RCC 7860 (cell line): ENCODE measurements at regions not wholly inside any gene's neighbourhood (a gene's known extent, or its start where the extent isn't known, plus 50 kb on each side); places are given as distances from the start of the nearest gene placed in this dataset.
"Not testable (repeated sequence)": the region's sequence is repeated elsewhere in the genome, so short reads cannot be mapped to it uniquely, and the experiment has no call there.

Source experiments
- DNase-seq: peaks from one replicate; pipeline ENCODE4 v3.0.0-alpha.2; 2015; ENCODE audit warnings: low spot score
- FAIRE-seq: peaks from 2 replicates; lab custom pipeline; 2012; peaks lifted over from hg19 to GRCh38; lab: Jason Lieb, UNC

DNA sequence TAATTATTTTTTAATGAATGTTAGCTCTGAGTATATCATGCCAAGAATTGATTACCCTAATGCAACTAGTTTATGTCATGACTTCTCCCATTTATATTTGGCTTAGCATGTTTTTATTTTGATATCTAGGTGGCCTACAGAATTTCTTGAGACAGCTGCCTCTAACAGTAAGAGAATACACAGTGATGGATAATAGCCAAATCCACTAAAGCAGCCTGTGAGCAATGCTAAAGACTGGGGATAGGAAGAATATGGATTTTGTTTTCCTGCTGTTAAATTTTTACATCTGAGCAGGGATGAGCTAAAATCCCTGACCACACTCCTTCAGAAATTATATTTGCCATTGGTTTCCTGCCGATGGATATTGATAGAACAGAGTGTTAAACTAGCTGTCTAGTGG, 149.3 kb upstream of the TGFBR2 start:
- no peak for FAIRE-seq
- no peak for DNase-seq

DNA sequence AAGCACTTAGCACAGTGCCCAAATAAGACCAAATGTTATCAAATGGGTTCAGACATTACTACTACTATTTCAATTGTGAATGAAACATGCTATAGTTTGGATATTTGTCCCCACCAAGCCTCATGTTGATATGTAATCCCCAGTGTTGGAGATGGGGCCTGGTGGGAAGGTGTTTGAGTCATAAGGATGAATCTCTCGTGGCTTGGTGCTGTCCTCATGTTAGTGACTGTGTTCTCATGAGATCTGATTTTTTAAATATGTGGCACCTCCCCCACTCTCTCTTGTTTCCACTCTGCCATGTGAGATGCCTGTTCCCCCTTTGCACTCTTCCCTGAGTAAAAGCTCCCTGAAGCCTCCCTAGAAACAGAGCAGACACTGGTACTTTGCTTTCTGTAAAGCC, 148.7 kb upstream of the TGFBR2 start:
- FAIRE-seq (no peak), DNase-seq (no peak)

DNA sequence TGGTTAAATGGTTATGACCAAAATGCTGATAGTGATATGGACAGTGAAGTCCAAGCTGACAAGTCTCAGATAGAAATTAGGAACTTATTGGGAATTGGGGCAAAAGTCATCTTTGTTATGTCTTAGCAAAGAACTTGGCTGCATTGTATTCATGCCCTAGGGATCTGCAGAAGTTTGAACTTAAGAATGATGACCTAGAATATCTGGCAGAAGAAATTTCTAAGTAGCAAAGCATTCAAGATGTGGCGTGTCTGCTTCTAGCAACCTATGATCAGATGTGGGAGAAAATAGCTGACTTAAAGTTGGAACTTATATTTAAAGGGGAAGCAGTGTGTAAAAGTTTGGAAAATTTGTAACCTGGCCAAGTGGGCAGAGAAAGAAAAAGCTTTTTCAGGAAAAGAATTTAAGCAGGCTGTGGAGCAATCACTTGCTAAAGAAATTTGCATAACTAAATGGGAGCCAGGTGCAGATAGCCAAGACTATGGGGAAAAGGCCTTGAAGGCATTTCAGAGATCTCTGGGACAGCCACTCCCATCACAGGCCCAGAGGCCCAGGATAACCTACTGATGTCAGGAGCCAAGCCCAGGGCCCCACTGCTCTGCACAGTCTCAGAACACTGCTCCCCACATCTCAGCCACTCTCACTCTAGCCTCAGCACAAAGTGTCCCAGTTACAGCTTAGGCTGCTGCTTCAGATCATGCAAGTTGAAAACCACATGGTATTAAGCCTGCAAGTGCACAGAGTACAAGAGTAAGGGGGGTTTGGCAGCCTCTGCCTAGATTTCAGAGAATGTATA, 147.8 kb upstream of the TGFBR2 start:
- FAIRE-seq = no peak
- no peak for DNase-seq

- FAIRE-seq (no peak), DNase-seq (no peak)
These were observed 145.1 kb upstream of the TGFBR2 start for GRCh38 chr3:30461311-30461710.

DNA sequence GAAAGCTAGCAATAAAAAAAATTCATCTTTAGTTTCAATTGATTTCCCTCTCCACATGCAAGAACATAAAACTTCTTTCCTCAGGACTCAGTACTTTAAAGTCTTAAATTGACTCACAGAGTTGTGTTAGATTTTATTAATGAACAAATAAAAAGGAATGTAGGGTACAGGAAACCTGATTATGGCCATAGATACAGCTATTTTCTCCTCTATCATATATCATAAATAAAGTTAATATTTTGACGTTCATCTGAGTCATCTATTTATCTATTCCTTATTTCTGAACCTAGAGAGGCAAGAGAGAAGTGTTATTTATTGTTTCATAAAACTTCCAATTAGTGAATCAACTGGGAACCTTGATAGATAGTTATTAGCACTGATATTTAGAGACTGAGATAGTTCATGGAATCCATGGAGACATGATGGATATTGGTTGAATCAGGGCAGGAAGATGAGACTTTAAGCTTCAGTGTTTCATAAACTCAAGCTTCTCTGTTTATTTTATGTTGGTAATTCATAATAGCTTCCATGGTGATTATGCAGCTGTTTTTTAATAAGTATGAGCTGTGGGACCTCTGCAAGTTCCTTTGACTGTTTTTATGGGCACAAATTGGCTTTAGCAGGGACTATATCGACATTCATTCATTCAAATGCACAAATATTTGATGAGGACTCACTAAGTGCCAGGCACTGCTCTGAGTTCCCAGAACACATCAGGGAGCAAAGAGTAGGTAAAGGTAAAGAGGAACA, 143.5 kb upstream of the TGFBR2 start:
- no peak for FAIRE-seq
- no peak for DNase-seq

DNA sequence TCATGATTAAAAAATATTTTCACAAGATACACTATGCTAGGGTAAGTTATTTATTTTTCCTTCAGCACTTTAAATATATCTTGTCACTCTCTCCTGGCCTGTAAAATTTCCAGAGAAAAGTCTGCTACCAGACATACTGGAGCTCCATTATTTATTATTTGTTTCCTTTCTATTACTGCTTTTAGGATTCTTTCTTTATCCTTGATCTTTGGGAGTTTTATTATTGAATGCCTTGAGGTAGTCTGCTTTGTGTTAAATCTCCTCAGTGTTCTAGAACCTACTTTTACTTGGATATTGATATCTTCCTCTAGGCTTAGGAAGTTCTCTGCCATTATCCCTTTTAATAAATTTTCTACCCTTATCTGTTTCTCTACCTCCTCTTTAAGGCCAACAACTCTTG, 142.0 kb upstream of the TGFBR2 start:
- DNase-seq (no peak), FAIRE-seq (no peak)

DNA sequence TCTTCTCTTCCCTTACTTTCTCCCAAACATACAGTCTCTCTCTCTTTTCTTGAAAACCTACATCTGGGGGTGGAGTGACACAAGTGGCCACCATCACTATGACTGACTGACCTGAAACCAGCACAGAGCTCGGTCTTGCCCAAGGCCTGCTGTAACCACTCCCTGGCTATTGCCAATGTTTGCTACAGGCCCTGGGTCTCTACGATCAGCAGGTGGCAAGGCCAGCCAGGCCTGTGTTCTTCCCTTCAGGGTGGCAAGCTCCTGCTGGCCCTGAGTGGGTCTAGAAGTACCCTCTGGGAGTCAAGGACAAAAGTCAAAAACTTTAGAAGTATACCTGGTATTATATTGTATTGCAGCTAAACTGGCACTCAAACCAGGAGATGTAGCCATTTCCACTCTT, 140.9 kb upstream of the TGFBR2 start:
- FAIRE-seq = no peak
- DNase-seq = no peak

DNA sequence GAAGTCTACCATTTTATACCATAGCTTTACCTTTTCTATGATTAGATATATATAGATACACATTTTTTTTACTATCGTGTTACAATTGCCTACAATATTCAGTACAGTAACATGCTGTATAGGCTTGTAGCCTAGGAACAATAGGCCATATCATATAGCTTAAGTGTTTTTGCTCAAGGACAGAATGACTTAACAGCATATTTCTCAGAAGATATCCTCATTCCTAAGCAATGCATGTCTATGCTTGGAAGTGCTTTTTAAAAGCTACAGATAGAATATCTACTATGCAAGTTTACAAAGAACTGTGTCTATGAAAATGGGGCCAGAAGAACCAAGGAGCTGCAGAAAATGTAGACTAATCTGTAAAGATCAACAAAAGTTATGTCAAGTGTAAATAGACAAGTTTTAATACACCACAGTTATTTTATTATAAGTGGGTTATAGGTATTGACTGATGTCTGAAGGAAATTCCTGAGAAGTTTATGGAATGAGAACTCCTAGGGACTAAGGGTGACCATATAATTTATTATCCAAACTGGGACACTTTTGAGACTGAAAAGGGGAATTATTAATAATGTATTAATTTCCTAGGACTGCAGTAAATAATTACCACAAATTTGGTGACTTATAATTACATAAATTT, 138.7 kb upstream of the TGFBR2 start:
- no peak for FAIRE-seq
- no peak for DNase-seq

DNA sequence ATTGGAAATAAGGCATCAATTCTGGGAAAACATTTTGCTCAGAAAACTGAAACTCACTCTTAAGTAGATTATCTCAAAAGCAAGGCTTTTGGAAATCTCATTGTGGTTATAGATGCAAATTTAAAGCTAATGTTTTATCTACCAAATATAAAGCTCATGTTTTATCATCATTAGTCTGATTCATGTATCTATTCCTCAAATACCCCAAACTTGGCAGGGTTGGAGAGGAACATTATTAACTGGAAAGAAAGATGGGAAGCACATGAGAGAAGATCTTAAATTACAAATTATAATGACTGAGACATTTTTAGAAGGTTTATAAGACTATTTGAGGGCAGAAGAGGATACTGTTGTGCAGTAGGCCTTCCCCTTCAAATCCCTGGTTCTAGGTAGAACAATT, 137.3 kb upstream of the TGFBR2 start:
- DNase-seq (no peak), FAIRE-seq (no peak)

DNA sequence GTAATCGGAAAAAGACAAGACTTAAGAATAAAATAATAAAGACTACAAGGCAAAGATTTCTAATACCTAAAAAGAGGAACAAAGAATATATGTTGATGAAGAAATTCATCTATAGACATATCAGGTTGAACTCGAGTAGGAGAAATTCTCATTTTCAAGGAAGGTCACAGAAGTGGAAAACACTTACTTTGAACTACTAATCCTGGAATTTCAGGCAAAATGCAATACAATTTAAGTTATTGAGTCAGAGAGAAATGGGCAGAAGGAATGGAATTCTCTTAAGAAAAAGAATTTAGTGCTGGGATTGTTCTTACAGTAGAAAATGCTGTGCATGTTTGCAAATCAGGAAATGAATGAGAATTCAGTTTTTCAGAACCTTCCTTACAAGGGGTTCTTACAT, 135.9 kb upstream of the TGFBR2 start:
- DNase-seq (no peak), FAIRE-seq (no peak)

GRCh38 chr3:30471066-30471465, 135.3 kb upstream of the TGFBR2 start:
- FAIRE-seq = no peak
- no peak for DNase-seq

DNA sequence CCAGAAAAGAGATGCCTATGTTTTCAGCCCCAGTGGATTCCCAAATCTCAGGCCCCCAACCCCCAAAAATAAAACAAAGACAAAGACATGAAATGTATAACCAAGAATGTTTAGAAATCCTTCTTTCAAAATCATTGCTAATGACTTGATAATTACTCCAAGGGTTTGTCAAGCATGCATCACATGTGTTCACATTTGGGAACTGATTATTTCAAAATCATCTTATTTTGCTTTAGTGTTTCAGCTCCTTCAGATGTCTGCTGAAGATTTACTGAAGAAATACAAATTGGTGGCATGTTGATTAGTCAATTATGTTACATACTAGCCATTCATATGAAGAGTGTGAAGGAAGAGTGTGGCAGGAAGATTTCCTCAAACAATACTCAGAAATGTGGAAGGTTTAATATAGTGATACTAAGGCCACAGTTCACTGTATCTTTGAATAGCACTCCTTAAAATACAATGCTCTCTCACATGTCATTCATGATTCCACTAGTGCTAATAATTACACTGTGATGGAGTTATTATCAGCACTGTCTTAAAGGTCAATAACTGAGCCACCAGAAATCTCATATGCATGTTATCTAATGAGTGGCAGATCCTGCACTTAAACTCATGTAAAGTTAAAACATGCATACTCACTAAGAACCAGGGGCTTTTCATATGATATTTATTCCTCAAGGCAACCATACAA, 134.5 kb upstream of the TGFBR2 start:
- no peak for DNase-seq
- no peak for FAIRE-seq

DNA sequence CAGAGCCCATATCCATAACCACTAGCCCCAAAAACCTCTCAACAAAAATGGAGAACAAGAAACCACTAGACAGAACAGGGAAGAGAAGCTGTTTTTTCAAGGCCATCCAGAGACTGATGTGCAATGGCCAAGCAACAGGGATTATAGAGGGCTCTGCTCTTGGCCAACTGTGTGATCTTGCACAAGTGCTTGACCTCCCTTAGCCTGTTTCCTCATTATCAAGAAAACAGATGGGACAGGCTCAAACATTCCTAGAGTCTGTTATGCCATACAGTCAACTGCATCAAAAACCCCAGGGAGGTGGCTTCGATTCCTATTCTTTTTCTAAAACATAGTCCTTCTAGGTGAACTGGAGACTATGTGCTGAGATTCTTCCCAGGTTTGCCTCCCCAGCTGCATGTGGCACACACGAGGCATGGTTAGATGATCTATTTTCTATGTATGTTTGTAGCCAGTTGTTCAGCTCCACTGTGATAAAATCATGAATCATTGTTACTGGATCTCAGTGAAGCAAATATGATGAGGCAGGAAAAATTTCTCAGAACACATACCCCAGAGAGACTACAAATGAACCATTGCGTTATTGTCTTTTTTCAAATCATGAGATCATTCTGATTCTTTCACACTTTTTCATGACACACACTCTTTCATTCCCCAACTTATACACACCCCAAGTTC, 132.9 kb upstream of the TGFBR2 start:
- no peak for FAIRE-seq

DNA sequence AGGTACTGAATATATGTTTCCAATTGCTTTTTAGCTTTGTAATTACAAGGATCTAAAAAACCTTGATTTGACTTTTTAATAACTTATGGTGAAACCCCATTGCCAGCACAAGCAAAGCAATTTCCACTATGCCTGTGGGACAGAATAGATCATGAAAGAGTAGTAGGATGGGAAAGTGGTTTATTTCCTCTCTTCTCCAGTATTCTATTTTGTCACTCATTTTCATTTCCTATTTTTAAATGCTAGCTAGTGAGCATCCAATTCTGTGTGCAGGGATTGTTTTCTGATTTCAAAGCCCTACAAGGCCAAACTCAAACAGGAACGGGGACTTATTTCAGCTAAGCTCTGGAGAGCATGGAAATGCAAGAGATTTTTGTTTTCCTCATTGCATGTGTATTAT, 132.0 kb upstream of the TGFBR2 start:
- DNase-seq = no peak
- no peak for FAIRE-seq

More for the DNA sequence above, 132.9 kb upstream of the TGFBR2 start:
- no peak for DNase-seq

- DNase-seq (no peak), FAIRE-seq (no peak)
These were observed 131.2 kb upstream of the TGFBR2 start for GRCh38 chr3:30475038-30475808.

GRCh38 chr3:30475809-30476178, 130.6 kb upstream of the TGFBR2 start:
- no peak for FAIRE-seq
- no peak for DNase-seq

GRCh38 chr3:30476368-30477084, 129.9 kb upstream of the TGFBR2 start:
- DNase-seq (no peak), FAIRE-seq (no peak)

- DNase-seq (no peak), FAIRE-seq (no peak)
These were observed 129.1 kb upstream of the TGFBR2 start for GRCh38 chr3:30477149-30477921.

DNA sequence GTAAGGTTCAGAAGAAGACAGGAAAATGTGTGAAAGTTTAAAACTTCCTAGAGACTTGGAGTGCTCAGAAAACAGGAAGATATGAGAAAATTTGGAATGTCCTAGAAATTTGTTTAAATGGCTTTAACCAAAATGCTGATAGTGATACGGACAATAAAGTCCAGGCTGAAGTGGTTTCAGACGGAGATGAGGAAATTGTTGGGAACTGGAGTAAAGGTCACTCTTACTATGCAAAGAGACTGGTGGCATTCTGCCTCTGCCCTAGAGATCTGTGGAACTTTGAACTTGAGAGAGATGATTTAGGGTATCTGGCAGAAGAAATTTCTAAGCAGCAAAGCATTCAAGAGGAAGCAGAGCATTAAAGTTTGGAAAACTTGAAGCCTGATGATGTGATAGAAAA, 126.7 kb upstream of the TGFBR2 start:
- DNase-seq, FAIRE-seq: not testable (repeated sequence)
